Muscle layer of duodenum (tissue), 2 donors: ENCODE measurements at regions not wholly inside any gene's neighbourhood (a gene's known extent, or its start where the extent isn't known, plus 50 kb on each side); places are given as distances from the start of the nearest gene placed in this dataset.

Source experiments
- H3K27ac ChIP-seq: one replicate; pipeline ENCODE4 v1.7.0; 2013; ENCODE audit warnings: mild to moderate bottlenecking, low read length
- H3K27me3 ChIP-seq: one replicate; pipeline ENCODE4 v1.7.0; 2013; ENCODE audit warnings: low read depth, mild to moderate bottlenecking, control low read depth, low read length
- H3K36me3 ChIP-seq, 2 donors: one replicate each; pipeline ENCODE4 v1.7.0; 2013; ENCODE audit warnings: low read length in 2 of 2, control low read depth in 1 of 2, mild to moderate bottlenecking in 1 of 2; ENCODE audit not compliant: insufficient read depth in 2 of 2, control insufficient read depth in 1 of 2
- H3K4me1 ChIP-seq, 2 donors: one replicate each; pipeline ENCODE4 v1.7.0; 2013; ENCODE audit warnings: low read length in 2 of 2, mild to moderate bottlenecking in 2 of 2, control low read depth in 1 of 2, moderate library complexity in 1 of 2; ENCODE audit not compliant: insufficient read depth in 2 of 2, control insufficient read depth in 1 of 2
- H3K4me3 ChIP-seq, 2 donors: one replicate each; pipeline ENCODE4 v1.7.0; 2013; ENCODE audit warnings: low read length in 2 of 2, low read depth in 1 of 2, mild to moderate bottlenecking in 1 of 2
- H3K9me3 ChIP-seq, 2 donors: one replicate each; pipeline ENCODE4 v1.7.0; 2013; ENCODE audit warnings: low read length in 2 of 2, control low read depth in 1 of 2, mild to moderate bottlenecking in 1 of 2; ENCODE audit not compliant: control insufficient read depth in 1 of 2
- donor health status: healthy.

DNA sequence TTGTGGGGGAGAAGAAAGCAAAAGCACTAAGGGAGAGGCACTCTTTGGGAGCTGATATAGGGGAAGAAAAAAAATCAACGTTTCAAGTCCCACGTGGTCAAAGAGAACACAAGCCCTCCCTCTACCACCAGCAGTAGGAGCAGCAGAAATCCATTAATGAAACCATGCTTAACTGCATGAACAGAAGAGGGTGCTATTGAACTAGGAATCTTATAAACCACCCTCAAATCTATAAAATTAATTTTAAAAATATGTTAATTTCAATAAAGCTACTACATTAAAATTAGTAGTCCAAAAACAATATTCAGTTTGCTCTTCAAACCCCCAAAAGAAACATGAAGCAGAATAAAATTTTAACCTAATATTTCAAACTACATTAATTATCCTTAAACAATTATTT, 147.8 kb downstream of the TMEM18 start:
- H3K4me3 ChIP-seq, result no peak overlapping the region
- H3K4me1 ChIP-seq, result no peaks in the 10 kb centered on the region
- H3K9me3 ChIP-seq, result peaks cover 0 to 3% of the 10 kb centered on the region in 2 donors
- no peaks in the 10 kb centered on the region for H3K27me3 ChIP-seq
- H3K36me3 ChIP-seq, result no peaks in the 10 kb centered on the region
- no peak overlapping the region for H3K27ac ChIP-seq

DNA sequence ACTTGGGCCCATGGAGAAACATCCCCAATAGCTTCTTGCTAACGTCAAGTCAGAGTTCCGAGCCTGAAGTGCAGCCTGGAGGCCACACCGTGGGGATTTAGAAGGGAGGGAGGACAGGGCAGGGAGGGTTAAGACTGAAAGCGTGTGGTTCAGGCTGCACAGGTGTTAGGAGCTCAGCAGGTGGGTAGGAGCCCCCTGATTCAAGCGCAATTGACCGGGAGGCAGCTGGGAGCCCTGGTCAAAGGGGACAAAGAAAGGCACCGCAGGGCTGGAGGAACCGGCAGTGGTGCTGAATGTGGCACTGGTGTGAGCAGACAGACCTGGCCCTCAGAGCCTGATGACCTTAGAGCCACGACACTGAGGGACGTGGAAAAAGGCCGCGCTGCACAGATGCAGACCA, 149.6 kb downstream of the TMEM18 start:
- no peaks in the 10 kb centered on the region for H3K36me3 ChIP-seq
- H3K9me3 ChIP-seq, result peaks cover 0 to 3% of the 10 kb centered on the region in 2 donors
- H3K4me3 ChIP-seq, result no peak overlapping the region
- H3K27ac ChIP-seq, result no peak overlapping the region
- H3K27me3 ChIP-seq, result no peaks in the 10 kb centered on the region
- no peaks in the 10 kb centered on the region for H3K4me1 ChIP-seq

DNA sequence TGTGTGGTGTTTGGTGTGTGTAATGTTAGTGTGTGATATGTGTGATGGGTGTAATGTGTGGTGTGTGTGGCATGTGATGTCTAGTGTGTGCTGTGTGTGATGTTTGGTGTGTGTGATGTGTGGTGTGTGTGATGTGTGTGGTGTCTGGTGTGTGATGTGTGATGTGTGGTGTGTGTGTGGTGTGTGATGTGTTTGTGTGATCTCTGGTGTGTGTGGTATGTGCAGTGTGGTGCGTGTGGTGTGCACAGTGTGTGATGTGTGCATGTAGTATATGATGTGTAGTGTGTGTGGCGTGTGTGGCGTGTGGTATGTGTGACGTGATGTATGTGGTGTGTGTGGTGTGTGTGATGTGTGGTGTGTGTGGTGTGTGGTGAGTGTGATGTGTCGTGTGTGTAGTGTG, 150.3 kb downstream of the TMEM18 start:
- H3K27me3 ChIP-seq, result no peaks in the 10 kb centered on the region
- no peak overlapping the region for H3K4me3 ChIP-seq
- H3K36me3 ChIP-seq, result no peaks in the 10 kb centered on the region
- H3K4me1 ChIP-seq, result no peaks in the 10 kb centered on the region
- no peak overlapping the region for H3K27ac ChIP-seq
- H3K9me3 ChIP-seq, result peaks cover 0 to 1% of the 10 kb centered on the region in 2 donors

DNA sequence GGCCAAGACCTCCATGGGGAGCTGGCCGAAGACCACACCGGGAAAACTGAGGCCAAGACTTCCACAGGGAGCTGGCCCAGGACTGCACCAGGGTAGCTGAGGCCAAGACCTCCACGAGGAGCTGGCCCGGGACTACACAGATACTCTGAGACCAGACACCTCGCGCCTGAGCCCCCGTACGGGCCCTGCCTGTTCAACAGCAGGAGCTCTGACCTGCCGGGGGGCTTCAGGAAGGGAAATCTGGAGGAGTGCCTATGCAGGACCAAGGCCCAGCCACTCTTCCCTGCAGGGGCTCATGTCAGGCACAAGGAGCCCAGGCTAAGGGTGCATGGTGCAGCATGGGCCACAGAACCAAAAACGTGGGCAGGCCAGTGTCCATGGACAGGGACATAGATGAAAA, 151.6 kb downstream of the TMEM18 start:
- H3K4me1 ChIP-seq, result no peaks in the 10 kb centered on the region

DNA sequence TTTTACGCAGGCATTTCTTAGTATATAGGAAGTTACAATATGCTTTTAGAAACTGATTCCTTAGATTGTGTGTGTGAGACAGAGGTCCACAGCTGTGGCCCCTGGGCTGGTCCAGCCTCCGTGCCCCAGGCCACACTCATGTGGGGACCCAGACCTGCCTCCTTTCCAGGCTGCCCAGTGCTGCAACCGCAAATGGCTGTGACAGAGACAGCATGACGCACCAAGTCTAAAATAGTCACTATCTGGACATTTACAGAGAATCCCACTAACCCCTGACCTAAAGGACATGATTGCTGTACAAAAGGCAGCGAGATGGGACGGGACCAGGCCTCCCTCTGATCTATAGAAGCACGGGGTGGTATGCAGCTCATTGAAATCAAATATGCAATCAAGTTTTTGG, 152.2 kb downstream of the TMEM18 start:
- H3K27ac ChIP-seq, result no peak overlapping the region

More for the DNA sequence above, 151.6 kb downstream of the TMEM18 start:
- Histone ChIP-seq H3K27me3 (no peaks in the 10 kb centered on the region), H3K4me3 (no peak overlapping the region), H3K36me3 (no peaks in the 10 kb centered on the region), H3K27ac (no peak overlapping the region), H3K9me3 (no peaks in the 10 kb centered on the region)

DNA sequence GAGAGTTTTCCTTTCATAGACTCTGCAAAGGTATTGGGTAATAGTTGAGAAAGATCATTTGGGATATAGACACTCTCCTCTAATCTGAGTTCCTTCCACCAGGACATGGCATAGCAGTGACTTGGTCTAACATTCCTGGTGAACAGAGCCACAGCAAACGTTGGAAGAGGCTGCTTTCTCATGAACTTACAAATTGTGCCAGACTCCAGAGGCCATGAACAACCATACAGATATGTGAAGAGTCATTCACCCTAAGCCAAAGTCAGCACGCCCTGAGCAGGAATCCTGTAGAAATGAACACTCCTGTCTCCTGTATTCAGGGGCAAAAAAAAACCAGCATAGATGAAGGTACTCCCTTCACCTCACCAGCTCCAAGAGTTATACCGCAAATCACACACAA, 152.8 kb downstream of the TMEM18 start:
- no peaks in the 10 kb centered on the region for H3K9me3 ChIP-seq
- no peak overlapping the region for H3K27ac ChIP-seq
- no peak overlapping the region for H3K4me3 ChIP-seq
- H3K4me1 ChIP-seq, result no peaks in the 10 kb centered on the region
- no peaks in the 10 kb centered on the region for H3K36me3 ChIP-seq
- H3K27me3 ChIP-seq, result no peaks in the 10 kb centered on the region

More for the DNA sequence above, 152.2 kb downstream of the TMEM18 start:
- Histone ChIP-seq H3K4me3 (no peak overlapping the region), H3K36me3 (no peaks in the 10 kb centered on the region), H3K4me1 (no peaks in the 10 kb centered on the region), H3K9me3 (no peaks in the 10 kb centered on the region), H3K27me3 (no peaks in the 10 kb centered on the region)

DNA sequence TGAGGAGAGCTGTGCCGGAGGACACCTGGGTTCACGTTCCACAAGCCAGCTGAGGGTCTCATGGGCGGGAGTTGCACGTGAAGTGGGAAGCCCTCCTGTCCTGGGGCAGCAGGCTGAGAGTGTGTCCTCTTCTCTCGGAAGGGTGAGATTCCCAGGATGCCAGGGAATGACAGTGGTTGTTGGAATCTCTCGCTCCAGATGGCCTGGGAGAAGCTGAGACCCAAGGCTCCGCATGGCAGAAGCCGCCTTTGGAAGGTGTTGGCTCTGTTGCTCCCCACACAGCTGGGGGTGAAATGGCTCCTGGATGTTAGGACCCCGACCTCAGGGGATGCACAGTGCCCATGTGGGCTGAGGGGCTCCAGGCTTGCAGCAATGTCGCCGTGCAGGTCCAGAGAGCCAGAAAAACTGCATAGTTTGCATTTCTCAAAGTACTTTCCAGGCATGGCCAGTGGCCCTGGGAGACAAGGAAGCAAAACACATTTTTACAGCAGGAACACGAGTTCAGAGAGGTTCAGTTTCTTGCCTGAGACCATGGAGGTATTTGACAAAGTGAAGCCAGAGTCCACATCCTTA, 153.4 kb downstream of the TMEM18 start:
- H3K4me3 ChIP-seq, result no peak overlapping the region
- H3K9me3 ChIP-seq, result no peaks in the 10 kb centered on the region
- H3K4me1 ChIP-seq, result no peaks in the 10 kb centered on the region
- no peak overlapping the region for H3K27ac ChIP-seq
- H3K36me3 ChIP-seq, result no peaks in the 10 kb centered on the region
- H3K27me3 ChIP-seq, result no peaks in the 10 kb centered on the region

DNA sequence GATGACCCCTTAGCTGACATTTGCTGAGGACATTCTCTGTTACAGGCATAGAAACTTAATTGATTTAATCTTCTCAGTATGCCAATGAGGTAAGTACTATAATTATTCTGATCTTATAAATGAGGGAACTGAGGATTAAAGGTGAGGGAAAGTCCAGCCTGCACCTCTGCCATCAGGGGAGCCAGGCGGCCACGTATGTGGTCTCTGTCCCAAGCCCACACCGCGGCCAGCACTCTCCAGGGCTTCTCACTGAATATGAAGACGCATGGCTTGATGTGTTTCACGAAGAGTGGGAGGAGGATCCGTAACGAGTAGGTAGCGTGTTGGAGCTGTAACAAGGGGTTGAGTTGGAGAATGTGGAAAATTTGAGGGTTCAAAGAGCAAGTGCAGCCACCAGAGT, 154.4 kb downstream of the TMEM18 start:
- Histone ChIP-seq H3K4me1 (no peaks in the 10 kb centered on the region), H3K27me3 (no peaks in the 10 kb centered on the region), H3K36me3 (no peaks in the 10 kb centered on the region), H3K9me3 (no peaks in the 10 kb centered on the region), H3K27ac (no peak overlapping the region), H3K4me3 (no peak overlapping the region)

DNA sequence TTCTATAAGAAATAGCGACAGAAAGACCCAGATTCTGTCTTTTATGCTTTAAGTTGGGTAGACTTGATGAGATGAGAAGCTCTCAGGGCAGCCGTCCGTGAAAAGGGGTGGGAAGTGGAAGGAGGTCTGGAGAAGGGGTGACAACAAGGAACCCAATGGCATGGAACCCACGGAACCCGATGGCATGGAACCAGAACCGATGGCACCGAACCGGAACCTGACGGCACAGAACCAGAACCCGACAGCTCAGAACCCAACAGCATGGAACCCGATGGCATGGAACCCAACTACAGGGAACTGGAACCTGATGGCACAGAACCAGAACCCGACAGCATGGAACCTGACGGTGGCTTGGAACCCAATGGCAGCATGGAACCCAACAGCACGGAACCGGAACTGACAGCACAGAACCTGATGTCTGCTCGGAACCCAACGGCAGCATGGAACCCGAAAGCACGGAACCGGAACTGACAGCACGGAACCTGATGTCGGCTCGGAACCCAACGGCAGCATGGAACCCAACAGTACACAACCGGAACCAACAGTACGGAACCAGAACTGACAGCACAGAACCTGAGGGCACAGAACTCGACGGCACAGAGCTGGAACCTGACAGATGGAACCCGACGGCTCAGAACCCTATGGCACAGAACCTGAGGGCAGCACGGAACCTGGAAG, 155.2 kb downstream of the TMEM18 start:
- Histone ChIP-seq H3K4me1 (no peaks in the 10 kb centered on the region), H3K4me3 (no peak overlapping the region), H3K36me3 (no peaks in the 10 kb centered on the region), H3K27me3 (no peaks in the 10 kb centered on the region), H3K9me3 (no peaks in the 10 kb centered on the region), H3K27ac (no peak overlapping the region)

DNA sequence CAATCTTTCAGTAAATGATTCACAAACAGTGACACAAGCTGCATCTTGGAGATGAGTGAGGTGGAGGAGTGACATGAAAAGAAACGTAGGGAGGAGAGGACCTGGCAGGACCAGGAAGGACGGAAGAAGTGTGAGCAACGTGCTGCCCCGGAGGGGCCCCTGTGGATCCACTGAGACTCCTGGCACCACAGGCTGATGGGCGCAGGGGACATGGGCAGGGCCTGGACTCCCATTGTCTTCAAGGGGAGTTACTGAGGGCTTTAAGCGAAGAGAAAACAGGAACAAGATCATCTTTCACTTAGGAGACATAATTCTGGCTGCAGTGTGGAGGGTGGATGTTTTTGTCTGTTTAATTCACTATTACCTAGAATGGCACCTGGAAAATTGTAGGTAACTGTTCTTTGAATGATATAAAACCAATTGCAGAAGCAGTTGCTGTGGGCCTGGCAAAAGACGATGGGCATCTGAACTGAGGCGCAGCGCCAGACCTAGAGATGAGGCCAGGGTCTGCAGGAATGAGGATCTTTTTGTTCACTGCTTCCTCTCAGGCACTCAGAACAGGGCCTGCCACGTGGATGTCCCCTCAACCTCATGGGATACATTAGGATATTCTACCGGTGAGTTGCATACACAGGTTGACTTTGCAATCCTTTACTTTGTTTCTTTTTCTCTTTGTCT, 156.4 kb downstream of the TMEM18 start:
- no peak overlapping the region for H3K4me3 ChIP-seq
- H3K27ac ChIP-seq, result no peak overlapping the region
- no peaks in the 10 kb centered on the region for H3K4me1 ChIP-seq
- no peaks in the 10 kb centered on the region for H3K9me3 ChIP-seq
- no peaks in the 10 kb centered on the region for H3K36me3 ChIP-seq
- no peaks in the 10 kb centered on the region for H3K27me3 ChIP-seq

DNA sequence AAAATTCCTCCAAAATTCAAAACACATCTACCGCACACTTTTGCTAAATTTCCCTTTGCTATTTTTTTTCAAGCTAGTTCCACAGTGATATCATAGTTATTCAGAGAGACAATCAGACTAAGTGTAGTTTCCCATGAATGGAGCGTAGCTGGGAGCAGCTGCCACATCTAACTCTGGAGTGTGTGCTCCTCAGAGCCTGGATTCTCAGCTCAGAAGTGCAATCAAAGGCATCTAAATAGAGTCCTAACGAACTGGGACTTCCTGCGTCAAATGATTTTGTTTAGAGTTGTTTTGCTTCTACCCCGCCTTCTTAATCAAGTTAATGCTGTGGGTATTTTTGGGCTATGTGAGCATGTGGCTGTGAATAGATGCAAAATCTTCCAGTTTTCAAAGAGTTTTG, 160.3 kb downstream of the TMEM18 start:
- H3K4me3 ChIP-seq, result no peak overlapping the region
- H3K36me3 ChIP-seq, result no peaks in the 10 kb centered on the region
- H3K4me1 ChIP-seq, result no peaks in the 10 kb centered on the region
- H3K9me3 ChIP-seq, result no peaks in the 10 kb centered on the region
- H3K27me3 ChIP-seq, result no peaks in the 10 kb centered on the region
- H3K27ac ChIP-seq, result no peak overlapping the region
